WTC11 (cell line): ENCODE measurements at regions not wholly inside any gene's neighbourhood (a gene's known extent, or its start where the extent isn't known, plus 50 kb on each side); places are given as distances from the start of the nearest gene placed in this dataset.

Source experiments
- ATAC-seq: fragments of 200-7000 bp; cut with Tn5 transposase; 2 replicates; pipeline ENCODE4 v1.10.0; 2021; ENCODE audit warnings: mild to moderate bottlenecking, moderate library complexity
- CTCF ChIA-PET: fragments of 300-600 bp; sonication (Branson Sonifier 250); formaldehyde crosslinking; loops from one replicate; lab custom pipeline; 2021; ENCODE audit warnings: antibody characterized with exemption; lab: Charles Lee
- POLR2A ChIA-PET: fragments of 350-600 bp; sonication (Branson Sonifier 250); formaldehyde crosslinking; loops from one replicate; lab custom pipeline; 2021; ENCODE audit warnings: antibody characterized with exemption; lab: Charles Lee
- DNase-seq: peaks from one replicate; pipeline ENCODE4 v3.0.0; 2021; ENCODE audit warnings: low spot score
- H3K27ac Mint-ChIP-seq: 2 replicates; pipeline ENCODE4 v1.8.0; 2021; ENCODE audit warnings: mixed read lengths
- H3K27me3 Mint-ChIP-seq: 2 replicates; pipeline ENCODE4 v1.8.0; 2021; ENCODE audit warnings: low read depth, mild to moderate bottlenecking, moderate library complexity, mixed read lengths
- H3K36me3 Mint-ChIP-seq: 2 replicates; pipeline ENCODE4 v1.8.0; 2021; ENCODE audit warnings: mixed read lengths
- H3K4me1 Mint-ChIP-seq: 2 replicates; pipeline ENCODE4 v1.8.0; 2022; ENCODE audit warnings: mixed read lengths
- H3K4me3 Mint-ChIP-seq: 2 replicates; pipeline ENCODE4 v1.8.0; 2021; ENCODE audit warnings: mild to moderate bottlenecking, moderate library complexity, mixed read lengths
- H3K9me3 Mint-ChIP-seq: 2 replicates; pipeline ENCODE4 v1.8.0; 2021; ENCODE audit warnings: mixed read lengths
- ETV6 ChIP-seq: sonication (generic); formaldehyde crosslinking; IDR thresholded peaks from 2 replicates; pipeline ENCODE4 v1.8.1; 2022; ENCODE audit warnings: mild to moderate bottlenecking, missing genetic modification reagents
- FOXK1 ChIP-seq: sonication (generic); formaldehyde crosslinking; IDR thresholded peaks from 2 replicates; pipeline ENCODE4 v1.8.0; 2022; ENCODE audit warnings: mild to moderate bottlenecking, moderate library complexity, missing genetic modification reagents
- GTF2I ChIP-seq: fragments of 250-450 bp; sonication (Bioruptor Pico); conservative IDR thresholded peaks from 2 replicates; pipeline ENCODE4 v1.4.0; 2021; ENCODE audit warnings: mild to moderate bottlenecking
- NFYB ChIP-seq: sonication (generic); formaldehyde crosslinking; conservative IDR thresholded peaks from 2 replicates; pipeline ENCODE4 v1.8.0; 2022; ENCODE audit warnings: low read depth, missing genetic modification reagents
- SMAD4 ChIP-seq: sonication (generic); formaldehyde crosslinking; IDR thresholded peaks from 2 replicates; pipeline ENCODE4 v1.8.0; 2022; ENCODE audit warnings: mild to moderate bottlenecking, missing genetic modification reagents
- SP1 ChIP-seq: sonication (generic); formaldehyde crosslinking; conservative IDR thresholded peaks from 2 replicates; pipeline ENCODE4 v1.8.1; 2022; ENCODE audit warnings: missing genetic modification reagents
- TEAD4 ChIP-seq: sonication (generic); formaldehyde crosslinking; IDR thresholded peaks from 2 replicates; pipeline ENCODE4 v1.8.0; 2022; ENCODE audit warnings: mild to moderate bottlenecking, missing genetic modification reagents
- TP53 ChIP-seq: sonication (generic); formaldehyde crosslinking; IDR thresholded peaks from 2 replicates; pipeline ENCODE4 v1.8.1; 2023; ENCODE audit warnings: mild to moderate bottlenecking, missing genetic modification reagents
- ZNF232 ChIP-seq: sonication (generic); formaldehyde crosslinking; IDR thresholded peaks from 2 replicates; pipeline ENCODE4 v1.8.0; 2022; ENCODE audit warnings: mild to moderate bottlenecking, missing genetic modification reagents
- ZNF317 ChIP-seq: sonication (generic); formaldehyde crosslinking; IDR thresholded peaks from 2 replicates; pipeline ENCODE4 v1.8.1; 2023; ENCODE audit warnings: low read depth, mild to moderate bottlenecking, moderate library complexity, missing genetic modification reagents, borderline replicate concordance
- ZNF423 ChIP-seq: fragments of 250-450 bp; sonication (Bioruptor Pico); IDR thresholded peaks from 2 replicates; pipeline ENCODE4 v2.1.2; 2022; ENCODE audit warnings: mild to moderate bottlenecking, moderate library complexity
- ZNF671 ChIP-seq: fragments of 250-450 bp; sonication (Bioruptor Pico); IDR thresholded peaks from 2 replicates; pipeline ENCODE4 v1.8.0; 2021; ENCODE audit warnings: mild to moderate bottlenecking
- TF ChIP-seq, protein P1 (sequence below): sonication (generic); formaldehyde crosslinking; IDR thresholded peaks from 2 replicates; pipeline ENCODE4 v1.8.1; 2023; ENCODE audit warnings: mild to moderate bottlenecking, missing genetic modification reagents, borderline replicate concordance
- TF ChIP-seq, protein P2 (sequence below): sonication (generic); formaldehyde crosslinking; conservative IDR thresholded peaks from 2 replicates; pipeline ENCODE4 v1.8.1; 2022; ENCODE audit warnings: mild to moderate bottlenecking, missing genetic modification reagents
- TF ChIP-seq, protein P3 (sequence below): sonication (generic); formaldehyde crosslinking; IDR thresholded peaks from 2 replicates; pipeline ENCODE4 v1.8.0; 2022; ENCODE audit warnings: missing genetic modification reagents
- TF ChIP-seq, protein P4 (sequence below): sonication (generic); formaldehyde crosslinking; IDR thresholded peaks from 2 replicates; pipeline ENCODE4 v1.8.1; 2022; ENCODE audit warnings: mild to moderate bottlenecking, missing genetic modification reagents, moderate library complexity, borderline replicate concordance
- TF ChIP-seq, protein P5 (sequence below): sonication (generic); formaldehyde crosslinking; IDR thresholded peaks from 2 replicates; pipeline ENCODE4 v1.8.0; 2022; ENCODE audit warnings: mild to moderate bottlenecking, missing genetic modification reagents
- TF ChIP-seq, protein P6 (sequence below): sonication (generic); formaldehyde crosslinking; IDR thresholded peaks from 2 replicates; pipeline ENCODE4 v1.8.1; 2022; ENCODE audit warnings: low read depth, missing genetic modification reagents, borderline replicate concordance
- TF ChIP-seq, protein P7 (sequence below): sonication (generic); formaldehyde crosslinking; IDR thresholded peaks from 2 replicates; pipeline ENCODE4 v1.8.1; 2023; ENCODE audit warnings: mild to moderate bottlenecking, missing genetic modification reagents, moderate library complexity
- TF ChIP-seq, protein P8 (sequence below): sonication (generic); formaldehyde crosslinking; conservative IDR thresholded peaks from 2 replicates; pipeline ENCODE4 v1.8.1; 2023; ENCODE audit warnings: mild to moderate bottlenecking, low read depth, missing genetic modification reagents, moderate library complexity

DNA sequence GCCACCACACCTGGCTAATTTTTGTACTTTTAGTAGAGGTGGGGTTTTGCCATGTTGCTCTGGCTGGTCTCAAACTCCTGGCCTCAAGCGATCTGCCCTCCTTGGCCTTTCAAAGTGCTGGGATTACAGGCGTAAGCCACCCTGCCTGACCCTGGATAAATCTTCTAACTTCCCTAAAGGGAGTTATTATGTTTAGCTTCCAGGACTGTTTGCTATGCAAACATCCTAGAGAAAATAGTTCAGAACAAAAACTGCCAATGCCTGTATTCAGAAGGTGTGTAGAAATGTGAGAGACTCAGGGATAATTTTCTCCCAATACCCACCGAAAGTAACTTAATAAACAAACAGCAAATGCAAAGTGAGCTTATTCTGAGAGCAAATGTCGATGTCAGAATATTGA, 301.2 kb downstream of the TGFB2 start:
- DNase-seq = no peak
- TF ChIP-seq, protein P1, sequence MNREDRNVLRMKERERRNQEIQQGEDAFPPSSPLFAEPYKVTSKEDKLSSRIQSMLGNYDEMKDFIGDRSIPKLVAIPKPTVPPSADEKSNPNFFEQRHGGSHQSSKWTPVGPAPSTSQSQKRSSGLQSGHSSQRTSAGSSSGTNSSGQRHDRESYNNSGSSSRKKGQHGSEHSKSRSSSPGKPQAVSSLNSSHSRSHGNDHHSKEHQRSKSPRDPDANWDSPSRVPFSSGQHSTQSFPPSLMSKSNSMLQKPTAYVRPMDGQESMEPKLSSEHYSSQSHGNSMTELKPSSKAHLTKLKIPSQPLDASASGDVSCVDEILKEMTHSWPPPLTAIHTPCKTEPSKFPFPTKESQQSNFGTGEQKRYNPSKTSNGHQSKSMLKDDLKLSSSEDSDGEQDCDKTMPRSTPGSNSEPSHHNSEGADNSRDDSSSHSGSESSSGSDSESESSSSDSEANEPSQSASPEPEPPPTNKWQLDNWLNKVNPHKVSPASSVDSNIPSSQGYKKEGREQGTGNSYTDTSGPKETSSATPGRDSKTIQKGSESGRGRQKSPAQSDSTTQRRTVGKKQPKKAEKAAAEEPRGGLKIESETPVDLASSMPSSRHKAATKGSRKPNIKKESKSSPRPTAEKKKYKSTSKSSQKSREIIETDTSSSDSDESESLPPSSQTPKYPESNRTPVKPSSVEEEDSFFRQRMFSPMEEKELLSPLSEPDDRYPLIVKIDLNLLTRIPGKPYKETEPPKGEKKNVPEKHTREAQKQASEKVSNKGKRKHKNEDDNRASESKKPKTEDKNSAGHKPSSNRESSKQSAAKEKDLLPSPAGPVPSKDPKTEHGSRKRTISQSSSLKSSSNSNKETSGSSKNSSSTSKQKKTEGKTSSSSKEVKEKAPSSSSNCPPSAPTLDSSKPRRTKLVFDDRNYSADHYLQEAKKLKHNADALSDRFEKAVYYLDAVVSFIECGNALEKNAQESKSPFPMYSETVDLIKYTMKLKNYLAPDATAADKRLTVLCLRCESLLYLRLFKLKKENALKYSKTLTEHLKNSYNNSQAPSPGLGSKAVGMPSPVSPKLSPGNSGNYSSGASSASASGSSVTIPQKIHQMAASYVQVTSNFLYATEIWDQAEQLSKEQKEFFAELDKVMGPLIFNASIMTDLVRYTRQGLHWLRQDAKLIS = no peak
- no peak for TF ChIP-seq ZNF423 (CRISPR knock-in tag)
- no peak for TF ChIP-seq ZNF671 (CRISPR knock-in tag)
- TF ChIP-seq NFYB = no peak
- TF ChIP-seq, protein P2, sequence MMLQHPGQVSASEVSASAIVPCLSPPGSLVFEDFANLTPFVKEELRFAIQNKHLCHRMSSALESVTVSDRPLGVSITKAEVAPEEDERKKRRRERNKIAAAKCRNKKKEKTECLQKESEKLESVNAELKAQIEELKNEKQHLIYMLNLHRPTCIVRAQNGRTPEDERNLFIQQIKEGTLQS = no peak
- no peak for TF ChIP-seq ZNF232 (CRISPR knock-in tag)
- TF ChIP-seq, protein P3, sequence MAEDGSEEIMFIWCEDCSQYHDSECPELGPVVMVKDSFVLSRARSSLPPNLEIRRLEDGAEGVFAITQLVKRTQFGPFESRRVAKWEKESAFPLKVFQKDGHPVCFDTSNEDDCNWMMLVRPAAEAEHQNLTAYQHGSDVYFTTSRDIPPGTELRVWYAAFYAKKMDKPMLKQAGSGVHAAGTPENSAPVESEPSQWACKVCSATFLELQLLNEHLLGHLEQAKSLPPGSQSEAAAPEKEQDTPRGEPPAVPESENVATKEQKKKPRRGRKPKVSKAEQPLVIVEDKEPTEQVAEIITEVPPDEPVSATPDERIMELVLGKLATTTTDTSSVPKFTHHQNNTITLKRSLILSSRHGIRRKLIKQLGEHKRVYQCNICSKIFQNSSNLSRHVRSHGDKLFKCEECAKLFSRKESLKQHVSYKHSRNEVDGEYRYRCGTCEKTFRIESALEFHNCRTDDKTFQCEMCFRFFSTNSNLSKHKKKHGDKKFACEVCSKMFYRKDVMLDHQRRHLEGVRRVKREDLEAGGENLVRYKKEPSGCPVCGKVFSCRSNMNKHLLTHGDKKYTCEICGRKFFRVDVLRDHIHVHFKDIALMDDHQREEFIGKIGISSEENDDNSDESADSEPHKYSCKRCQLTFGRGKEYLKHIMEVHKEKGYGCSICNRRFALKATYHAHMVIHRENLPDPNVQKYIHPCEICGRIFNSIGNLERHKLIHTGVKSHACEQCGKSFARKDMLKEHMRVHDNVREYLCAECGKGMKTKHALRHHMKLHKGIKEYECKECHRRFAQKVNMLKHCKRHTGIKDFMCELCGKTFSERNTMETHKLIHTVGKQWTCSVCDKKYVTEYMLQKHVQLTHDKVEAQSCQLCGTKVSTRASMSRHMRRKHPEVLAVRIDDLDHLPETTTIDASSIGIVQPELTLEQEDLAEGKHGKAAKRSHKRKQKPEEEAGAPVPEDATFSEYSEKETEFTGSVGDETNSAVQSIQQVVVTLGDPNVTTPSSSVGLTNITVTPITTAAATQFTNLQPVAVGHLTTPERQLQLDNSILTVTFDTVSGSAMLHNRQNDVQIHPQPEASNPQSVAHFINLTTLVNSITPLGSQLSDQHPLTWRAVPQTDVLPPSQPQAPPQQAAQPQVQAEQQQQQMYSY (CRISPR knock-in tag) = no peak
- TF ChIP-seq SP1 (CRISPR knock-in tag) = no peak
- TF ChIP-seq SMAD4 (CRISPR knock-in tag) = no peak
- TF ChIP-seq, protein P4, sequence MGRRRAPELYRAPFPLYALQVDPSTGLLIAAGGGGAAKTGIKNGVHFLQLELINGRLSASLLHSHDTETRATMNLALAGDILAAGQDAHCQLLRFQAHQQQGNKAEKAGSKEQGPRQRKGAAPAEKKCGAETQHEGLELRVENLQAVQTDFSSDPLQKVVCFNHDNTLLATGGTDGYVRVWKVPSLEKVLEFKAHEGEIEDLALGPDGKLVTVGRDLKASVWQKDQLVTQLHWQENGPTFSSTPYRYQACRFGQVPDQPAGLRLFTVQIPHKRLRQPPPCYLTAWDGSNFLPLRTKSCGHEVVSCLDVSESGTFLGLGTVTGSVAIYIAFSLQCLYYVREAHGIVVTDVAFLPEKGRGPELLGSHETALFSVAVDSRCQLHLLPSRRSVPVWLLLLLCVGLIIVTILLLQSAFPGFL (CRISPR knock-in tag) = no peak
- TF ChIP-seq ZNF317 (CRISPR knock-in tag) = no peak
- TF ChIP-seq, protein P5, sequence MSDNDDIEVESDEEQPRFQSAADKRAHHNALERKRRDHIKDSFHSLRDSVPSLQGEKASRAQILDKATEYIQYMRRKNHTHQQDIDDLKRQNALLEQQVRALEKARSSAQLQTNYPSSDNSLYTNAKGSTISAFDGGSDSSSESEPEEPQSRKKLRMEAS (CRISPR knock-in tag) = no peak
- no peak for TF ChIP-seq TP53 (CRISPR knock-in tag)
- TF ChIP-seq, protein P6, sequence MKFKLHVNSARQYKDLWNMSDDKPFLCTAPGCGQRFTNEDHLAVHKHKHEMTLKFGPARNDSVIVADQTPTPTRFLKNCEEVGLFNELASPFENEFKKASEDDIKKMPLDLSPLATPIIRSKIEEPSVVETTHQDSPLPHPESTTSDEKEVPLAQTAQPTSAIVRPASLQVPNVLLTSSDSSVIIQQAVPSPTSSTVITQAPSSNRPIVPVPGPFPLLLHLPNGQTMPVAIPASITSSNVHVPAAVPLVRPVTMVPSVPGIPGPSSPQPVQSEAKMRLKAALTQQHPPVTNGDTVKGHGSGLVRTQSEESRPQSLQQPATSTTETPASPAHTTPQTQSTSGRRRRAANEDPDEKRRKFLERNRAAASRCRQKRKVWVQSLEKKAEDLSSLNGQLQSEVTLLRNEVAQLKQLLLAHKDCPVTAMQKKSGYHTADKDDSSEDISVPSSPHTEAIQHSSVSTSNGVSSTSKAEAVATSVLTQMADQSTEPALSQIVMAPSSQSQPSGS (CRISPR knock-in tag) = no peak
- no peak for TF ChIP-seq TEAD4 (CRISPR knock-in tag)
- no peak for TF ChIP-seq ETV6 (CRISPR knock-in tag)
- TF ChIP-seq, protein P7, sequence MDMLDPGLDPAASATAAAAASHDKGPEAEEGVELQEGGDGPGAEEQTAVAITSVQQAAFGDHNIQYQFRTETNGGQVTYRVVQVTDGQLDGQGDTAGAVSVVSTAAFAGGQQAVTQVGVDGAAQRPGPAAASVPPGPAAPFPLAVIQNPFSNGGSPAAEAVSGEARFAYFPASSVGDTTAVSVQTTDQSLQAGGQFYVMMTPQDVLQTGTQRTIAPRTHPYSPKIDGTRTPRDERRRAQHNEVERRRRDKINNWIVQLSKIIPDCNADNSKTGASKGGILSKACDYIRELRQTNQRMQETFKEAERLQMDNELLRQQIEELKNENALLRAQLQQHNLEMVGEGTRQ (CRISPR knock-in tag) = no peak
- TF ChIP-seq, protein P8, sequence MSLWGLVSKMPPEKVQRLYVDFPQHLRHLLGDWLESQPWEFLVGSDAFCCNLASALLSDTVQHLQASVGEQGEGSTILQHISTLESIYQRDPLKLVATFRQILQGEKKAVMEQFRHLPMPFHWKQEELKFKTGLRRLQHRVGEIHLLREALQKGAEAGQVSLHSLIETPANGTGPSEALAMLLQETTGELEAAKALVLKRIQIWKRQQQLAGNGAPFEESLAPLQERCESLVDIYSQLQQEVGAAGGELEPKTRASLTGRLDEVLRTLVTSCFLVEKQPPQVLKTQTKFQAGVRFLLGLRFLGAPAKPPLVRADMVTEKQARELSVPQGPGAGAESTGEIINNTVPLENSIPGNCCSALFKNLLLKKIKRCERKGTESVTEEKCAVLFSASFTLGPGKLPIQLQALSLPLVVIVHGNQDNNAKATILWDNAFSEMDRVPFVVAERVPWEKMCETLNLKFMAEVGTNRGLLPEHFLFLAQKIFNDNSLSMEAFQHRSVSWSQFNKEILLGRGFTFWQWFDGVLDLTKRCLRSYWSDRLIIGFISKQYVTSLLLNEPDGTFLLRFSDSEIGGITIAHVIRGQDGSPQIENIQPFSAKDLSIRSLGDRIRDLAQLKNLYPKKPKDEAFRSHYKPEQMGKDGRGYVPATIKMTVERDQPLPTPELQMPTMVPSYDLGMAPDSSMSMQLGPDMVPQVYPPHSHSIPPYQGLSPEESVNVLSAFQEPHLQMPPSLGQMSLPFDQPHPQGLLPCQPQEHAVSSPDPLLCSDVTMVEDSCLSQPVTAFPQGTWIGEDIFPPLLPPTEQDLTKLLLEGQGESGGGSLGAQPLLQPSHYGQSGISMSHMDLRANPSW (CRISPR knock-in tag) = no peak
- no peak for TF ChIP-seq FOXK1 (CRISPR knock-in tag)
- no peak for TF ChIP-seq GTF2I (CRISPR knock-in tag)
- TF ChIP-seq, all 79 proteins: peak for 0
- ChIA-PET POLR2A (no interaction called here), CTCF (no interaction called here)
- Mint-ChIP-seq H3K4me3 (no peak overlapping the region), H3K9me3 (peaks cover 1% of the 10 kb centered on the region), H3K36me3 (no peaks in the 10 kb centered on the region), H3K27me3 (no peaks in the 10 kb centered on the region), H3K4me1 (peaks cover 6% of the 10 kb centered on the region; the same call in 1 of the 2 replicates), H3K27ac (no peak overlapping the region)
- ATAC-seq = no peak
